Chondrocyte (in vitro differentiated cells): ENCODE measurements at regions not wholly inside any gene's neighbourhood (a gene's known extent, or its start where the extent isn't known, plus 50 kb on each side); places are given as distances from the start of the nearest gene placed in this dataset.

Experiments
- DNase-seq: peaks from one replicate; pipeline ENCODE4 v3.0.0; 2021; ENCODE audit warnings: mixed read lengths, low spot score
- H3K27ac Mint-ChIP-seq: one replicate; pipeline ENCODE4 v1.8.0; 2021; ENCODE audit warnings: mild to moderate bottlenecking, moderate library complexity, mixed read lengths; ENCODE audit not compliant: unreplicated experiment
- H3K27me3 Mint-ChIP-seq: 2 replicates; pipeline ENCODE4 v1.8.0; 2021; ENCODE audit warnings: low read depth, mixed read lengths
- H3K36me3 Mint-ChIP-seq: 2 replicates; pipeline ENCODE4 v1.8.0; 2021; ENCODE audit warnings: low read depth, mixed read lengths
- H3K4me1 Mint-ChIP-seq: 2 replicates; pipeline ENCODE4 v1.8.0; 2021; ENCODE audit warnings: low read depth, mild to moderate bottlenecking, mixed read lengths
- H3K4me3 Mint-ChIP-seq: one replicate; pipeline ENCODE4 v1.8.0; 2021; ENCODE audit warnings: mild to moderate bottlenecking, moderate library complexity, mixed read lengths; ENCODE audit not compliant: unreplicated experiment
- H3K9me3 Mint-ChIP-seq: 2 replicates; pipeline ENCODE4 v1.8.0; 2021; ENCODE audit warnings: low read depth, mixed read lengths
- CTCF ChIP-seq: fragments of 200-600 bp; sonication (generic); IDR thresholded peaks from 2 replicates; pipeline ENCODE4 v1.5.0; 2021; ENCODE audit warnings: antibody characterized with exemption, mild to moderate bottlenecking, moderate library complexity

- Mint-ChIP-seq H3K27me3 (no peaks in the 10 kb centered on the region), H3K27ac (no peak overlapping the region), H3K4me1 (peaks cover 31% of the 10 kb centered on the region), H3K9me3 (no peaks in the 10 kb centered on the region), H3K36me3 (no peaks in the 10 kb centered on the region), H3K4me3 (no peak overlapping the region)
- no peak for TF ChIP-seq CTCF
- no peak for DNase-seq
Measured at GRCh38 chr13:33642374-33643065, 175.4 kb upstream of the RFC3 start.

- TF ChIP-seq CTCF: no peak
- peaks cover 37% of the 10 kb centered on the region for H3K4me1 Mint-ChIP-seq
- no peak overlapping the region for H3K27ac Mint-ChIP-seq
- no peaks in the 10 kb centered on the region for H3K27me3 Mint-ChIP-seq
- no peak overlapping the region for H3K4me3 Mint-ChIP-seq
- DNase-seq: no peak
- H3K36me3 Mint-ChIP-seq: no peaks in the 10 kb centered on the region
- no peaks in the 10 kb centered on the region for H3K9me3 Mint-ChIP-seq
Measured at GRCh38 chr13:33644581-33645543, 173.1 kb upstream of the RFC3 start.

- H3K27ac Mint-ChIP-seq: no peak overlapping the region
- H3K27me3 Mint-ChIP-seq: no peaks in the 10 kb centered on the region
- TF ChIP-seq CTCF: no peak
- H3K4me1 Mint-ChIP-seq: peaks cover 37% of the 10 kb centered on the region
- H3K4me3 Mint-ChIP-seq: no peak overlapping the region
- DNase-seq: no peak
- H3K9me3 Mint-ChIP-seq: no peaks in the 10 kb centered on the region
- no peaks in the 10 kb centered on the region for H3K36me3 Mint-ChIP-seq
Measured at GRCh38 chr13:33645591-33646554, 172.1 kb upstream of the RFC3 start.

- peaks cover 15% of the 10 kb centered on the region for H3K4me1 Mint-ChIP-seq
- H3K9me3 Mint-ChIP-seq: no peaks in the 10 kb centered on the region
- no peak for DNase-seq
- no peak for TF ChIP-seq CTCF
- H3K4me3 Mint-ChIP-seq: no peak overlapping the region
- H3K27ac Mint-ChIP-seq: no peak overlapping the region
- H3K27me3 Mint-ChIP-seq: no peaks in the 10 kb centered on the region
- no peaks in the 10 kb centered on the region for H3K36me3 Mint-ChIP-seq
Measured at GRCh38 chr13:33649212-33649878, 168.6 kb upstream of the RFC3 start.
